Gastrocnemius medialis (tissue), 4 donors: ENCODE measurements at regions not wholly inside any gene's neighbourhood (a gene's known extent, or its start where the extent isn't known, plus 50 kb on each side); places are given as distances from the start of the nearest gene placed in this dataset.

Experiments
- POLR2A ChIP-seq, 2 donors: fragments of 450-650 bp; IDR thresholded peaks; one replicate each; pipeline ENCODE4 v1.6.1; 2017; ENCODE audit warnings: antibody characterized with exemption in 2 of 2, mild to moderate bottlenecking in 2 of 2, moderate library complexity in 2 of 2
- TF ChIP-seq, protein P1 (sequence below), 5 experiments: fragments of 450-650 bp in 3 of 5; fragments of 200-600 bp in 2 of 5; sonication (generic) in 2 of 5; IDR thresholded peaks in 4 of 5; conservative IDR thresholded peaks in 1 of 5; 1 replicate in 4 of 5; 2 replicates in 1 of 5; pipeline ENCODE4 v1.5.1; 2016 to 2019; ENCODE audit warnings: antibody characterized with exemption in 5 of 5, mild to moderate bottlenecking in 3 of 5, moderate library complexity in 3 of 5

DNA sequence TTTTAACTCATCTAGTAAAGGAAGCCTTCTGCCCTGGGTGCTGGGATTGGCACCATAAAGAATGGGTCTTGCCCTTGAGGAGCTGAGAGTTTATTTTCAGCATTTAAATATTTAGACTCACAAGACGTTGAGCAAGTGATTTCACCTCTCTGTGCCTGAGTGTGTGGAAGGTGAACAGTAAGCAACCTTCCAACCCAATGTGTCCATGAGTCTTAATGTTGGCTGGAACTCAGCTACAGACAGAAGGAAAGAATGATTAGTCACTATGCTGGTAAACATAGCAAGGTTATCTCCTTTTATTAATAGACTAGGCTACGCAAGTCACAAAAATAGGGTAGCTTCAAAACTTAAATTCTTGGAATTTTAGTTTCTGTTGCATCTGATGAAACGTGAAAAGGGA, 277.4 kb upstream of the GATB start:
- no peak for TF ChIP-seq POLR2A (IDR thresholded peaks at IDR 0.05)
- TF ChIP-seq, protein P1, sequence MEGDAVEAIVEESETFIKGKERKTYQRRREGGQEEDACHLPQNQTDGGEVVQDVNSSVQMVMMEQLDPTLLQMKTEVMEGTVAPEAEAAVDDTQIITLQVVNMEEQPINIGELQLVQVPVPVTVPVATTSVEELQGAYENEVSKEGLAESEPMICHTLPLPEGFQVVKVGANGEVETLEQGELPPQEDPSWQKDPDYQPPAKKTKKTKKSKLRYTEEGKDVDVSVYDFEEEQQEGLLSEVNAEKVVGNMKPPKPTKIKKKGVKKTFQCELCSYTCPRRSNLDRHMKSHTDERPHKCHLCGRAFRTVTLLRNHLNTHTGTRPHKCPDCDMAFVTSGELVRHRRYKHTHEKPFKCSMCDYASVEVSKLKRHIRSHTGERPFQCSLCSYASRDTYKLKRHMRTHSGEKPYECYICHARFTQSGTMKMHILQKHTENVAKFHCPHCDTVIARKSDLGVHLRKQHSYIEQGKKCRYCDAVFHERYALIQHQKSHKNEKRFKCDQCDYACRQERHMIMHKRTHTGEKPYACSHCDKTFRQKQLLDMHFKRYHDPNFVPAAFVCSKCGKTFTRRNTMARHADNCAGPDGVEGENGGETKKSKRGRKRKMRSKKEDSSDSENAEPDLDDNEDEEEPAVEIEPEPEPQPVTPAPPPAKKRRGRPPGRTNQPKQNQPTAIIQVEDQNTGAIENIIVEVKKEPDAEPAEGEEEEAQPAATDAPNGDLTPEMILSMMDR (IDR thresholded peaks at IDR 0.05 in 4 of 5, conservative IDR thresholded peaks at IDR 0.05 in 1 of 5) = no peak
